WTC11 (cell line): ENCODE measurements at regions not wholly inside any gene's neighbourhood (a gene's known extent, or its start where the extent isn't known, plus 50 kb on each side); places are given as distances from the start of the nearest gene placed in this dataset.

ENCODE experiments used
- ATAC-seq: fragments of 200-7000 bp; cut with Tn5 transposase; 2 replicates; pipeline ENCODE4 v1.10.0; 2021; ENCODE audit warnings: mild to moderate bottlenecking, moderate library complexity
- CTCF ChIA-PET: fragments of 300-600 bp; sonication (Branson Sonifier 250); formaldehyde crosslinking; loops from one replicate; lab custom pipeline; 2021; ENCODE audit warnings: antibody characterized with exemption; lab: Charles Lee
- POLR2A ChIA-PET: fragments of 350-600 bp; sonication (Branson Sonifier 250); formaldehyde crosslinking; loops from one replicate; lab custom pipeline; 2021; ENCODE audit warnings: antibody characterized with exemption; lab: Charles Lee
- DNase-seq: peaks from one replicate; pipeline ENCODE4 v3.0.0; 2021; ENCODE audit warnings: low spot score
- H3K27ac Mint-ChIP-seq: 2 replicates; pipeline ENCODE4 v1.8.0; 2021; ENCODE audit warnings: mixed read lengths
- H3K27me3 Mint-ChIP-seq: 2 replicates; pipeline ENCODE4 v1.8.0; 2021; ENCODE audit warnings: low read depth, mild to moderate bottlenecking, moderate library complexity, mixed read lengths
- H3K36me3 Mint-ChIP-seq: 2 replicates; pipeline ENCODE4 v1.8.0; 2021; ENCODE audit warnings: mixed read lengths
- H3K4me1 Mint-ChIP-seq: 2 replicates; pipeline ENCODE4 v1.8.0; 2022; ENCODE audit warnings: mixed read lengths
- H3K4me3 Mint-ChIP-seq: 2 replicates; pipeline ENCODE4 v1.8.0; 2021; ENCODE audit warnings: mild to moderate bottlenecking, moderate library complexity, mixed read lengths
- H3K9me3 Mint-ChIP-seq: 2 replicates; pipeline ENCODE4 v1.8.0; 2021; ENCODE audit warnings: mixed read lengths
- ATF1 ChIP-seq: sonication (generic); formaldehyde crosslinking; IDR thresholded peaks from 2 replicates; pipeline ENCODE4 v1.8.1; 2023; ENCODE audit warnings: mild to moderate bottlenecking, moderate library complexity, missing genetic modification reagents
- ESRRA ChIP-seq: sonication (generic); formaldehyde crosslinking; IDR thresholded peaks from 2 replicates; pipeline ENCODE4 v1.8.1; 2022; ENCODE audit warnings: mild to moderate bottlenecking, missing genetic modification reagents, borderline replicate concordance
- GRHL2 ChIP-seq: fragments of 250-450 bp; sonication (Bioruptor Pico); IDR thresholded peaks from 2 replicates; pipeline ENCODE4 v1.8.0; 2022; ENCODE audit warnings: mild to moderate bottlenecking, moderate library complexity; ENCODE audit not compliant: insufficient replicate concordance, severe bottlenecking
- MXD4 ChIP-seq: fragments of 250-450 bp; sonication (Bioruptor Pico); IDR thresholded peaks from 2 replicates; pipeline ENCODE4 v1.8.0; 2021; ENCODE audit warnings: mild to moderate bottlenecking, moderate library complexity, borderline replicate concordance
- OVOL2 ChIP-seq: fragments of 250-450 bp; sonication (Bioruptor Pico); IDR thresholded peaks from 2 replicates; pipeline ENCODE4 v1.9.0; 2021; ENCODE audit warnings: mild to moderate bottlenecking, borderline replicate concordance
- PRRX2 ChIP-seq: fragments of 250-450 bp; sonication (Bioruptor Pico); IDR thresholded peaks from 2 replicates; pipeline ENCODE4 v1.8.0; 2021; ENCODE audit warnings: mild to moderate bottlenecking
- TEAD1 ChIP-seq: sonication (generic); formaldehyde crosslinking; IDR thresholded peaks from 2 replicates; pipeline ENCODE4 v1.8.0; 2022; ENCODE audit warnings: mild to moderate bottlenecking, missing genetic modification reagents
- TEAD4 ChIP-seq: sonication (generic); formaldehyde crosslinking; IDR thresholded peaks from 2 replicates; pipeline ENCODE4 v1.8.0; 2022; ENCODE audit warnings: mild to moderate bottlenecking, missing genetic modification reagents
- TP53 ChIP-seq: sonication (generic); formaldehyde crosslinking; IDR thresholded peaks from 2 replicates; pipeline ENCODE4 v1.8.1; 2023; ENCODE audit warnings: mild to moderate bottlenecking, missing genetic modification reagents
- ZBTB21 ChIP-seq: sonication (generic); formaldehyde crosslinking; IDR thresholded peaks from 2 replicates; pipeline ENCODE4 v1.8.1; 2023; ENCODE audit warnings: mild to moderate bottlenecking, missing genetic modification reagents, borderline replicate concordance
- ZNF263 ChIP-seq: sonication (generic); formaldehyde crosslinking; IDR thresholded peaks from 2 replicates; pipeline ENCODE4 v1.8.1; 2022; ENCODE audit warnings: low read depth, mild to moderate bottlenecking, moderate library complexity, missing genetic modification reagents
- ZNF416 ChIP-seq: fragments of 250-450 bp; sonication (Bioruptor Pico); IDR thresholded peaks from 2 replicates; pipeline ENCODE4 v1.9.0; 2021; ENCODE audit warnings: mild to moderate bottlenecking, inconsistent platforms
- TF ChIP-seq, protein P1 (sequence below): fragments of 250-450 bp; sonication (Bioruptor Pico); conservative IDR thresholded peaks from 2 replicates; pipeline ENCODE4 v1.9.0; 2021; ENCODE audit warnings: mild to moderate bottlenecking
- TF ChIP-seq, protein P2 (sequence below): sonication (generic); formaldehyde crosslinking; IDR thresholded peaks from 2 replicates; pipeline ENCODE4 v1.8.1; 2022; ENCODE audit warnings: mild to moderate bottlenecking, moderate library complexity, missing genetic modification reagents
- TF ChIP-seq, protein P3 (sequence below): sonication (generic); formaldehyde crosslinking; IDR thresholded peaks from 2 replicates; pipeline ENCODE4 v1.8.1; 2022; ENCODE audit warnings: mild to moderate bottlenecking, missing genetic modification reagents, moderate library complexity, borderline replicate concordance
- TF ChIP-seq, protein P4 (sequence below): sonication (generic); formaldehyde crosslinking; IDR thresholded peaks from 2 replicates; pipeline ENCODE4 v1.8.0; 2022; ENCODE audit warnings: mild to moderate bottlenecking, missing genetic modification reagents
- TF ChIP-seq, protein P5 (sequence below): sonication (generic); formaldehyde crosslinking; IDR thresholded peaks from 2 replicates; pipeline ENCODE4 v1.8.0; 2022; ENCODE audit warnings: mild to moderate bottlenecking, missing genetic modification reagents
- TF ChIP-seq, protein P6 (sequence below): sonication (generic); formaldehyde crosslinking; IDR thresholded peaks from 2 replicates; pipeline ENCODE4 v1.8.1; 2022; ENCODE audit warnings: low read depth, mild to moderate bottlenecking, moderate library complexity, missing genetic modification reagents, borderline replicate concordance
- TF ChIP-seq, protein P7 (sequence below): fragments of 250-450 bp; sonication (Bioruptor Pico); IDR thresholded peaks from 2 replicates; pipeline ENCODE4 v1.9.0; 2021; ENCODE audit warnings: mild to moderate bottlenecking, borderline replicate concordance

DNA sequence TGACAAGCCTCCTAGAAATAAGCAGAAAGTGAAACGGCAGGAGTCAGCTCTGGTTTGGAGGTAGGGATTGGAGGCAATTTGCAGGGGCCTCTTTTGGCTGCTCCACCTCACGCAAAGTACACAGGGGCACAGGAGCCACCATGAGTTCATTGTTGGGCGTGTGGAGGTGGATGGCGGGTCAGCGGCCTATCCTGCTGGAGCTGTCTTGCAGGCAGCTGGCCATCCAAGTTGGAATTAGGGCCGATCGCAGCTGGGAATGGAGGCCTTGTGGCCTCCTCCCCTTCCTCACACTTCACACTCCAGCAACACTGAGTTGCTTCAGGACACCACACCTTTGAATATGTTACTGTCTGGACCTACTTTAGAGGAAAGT is 171.5 kb downstream of the MYCN start:
- ChIA-PET CTCF (no interaction called here), POLR2A (no interaction called here)
- no peaks in the 10 kb centered on the region for H3K9me3 Mint-ChIP-seq
- no peak overlapping the region for H3K4me3 Mint-ChIP-seq
- DNase-seq (no peak), ATAC-seq (no peak)
- H3K36me3 Mint-ChIP-seq: no peaks in the 10 kb centered on the region
- H3K27ac Mint-ChIP-seq: no peak overlapping the region
- H3K4me1 Mint-ChIP-seq: peaks cover 39% of the 10 kb centered on the region
- no peak for TF ChIP-seq TP53 (CRISPR knock-in tag)
- no peak for TF ChIP-seq TEAD4 (CRISPR knock-in tag)
- TF ChIP-seq MXD4 (CRISPR knock-in tag): no peak
- TF ChIP-seq, protein P1, sequence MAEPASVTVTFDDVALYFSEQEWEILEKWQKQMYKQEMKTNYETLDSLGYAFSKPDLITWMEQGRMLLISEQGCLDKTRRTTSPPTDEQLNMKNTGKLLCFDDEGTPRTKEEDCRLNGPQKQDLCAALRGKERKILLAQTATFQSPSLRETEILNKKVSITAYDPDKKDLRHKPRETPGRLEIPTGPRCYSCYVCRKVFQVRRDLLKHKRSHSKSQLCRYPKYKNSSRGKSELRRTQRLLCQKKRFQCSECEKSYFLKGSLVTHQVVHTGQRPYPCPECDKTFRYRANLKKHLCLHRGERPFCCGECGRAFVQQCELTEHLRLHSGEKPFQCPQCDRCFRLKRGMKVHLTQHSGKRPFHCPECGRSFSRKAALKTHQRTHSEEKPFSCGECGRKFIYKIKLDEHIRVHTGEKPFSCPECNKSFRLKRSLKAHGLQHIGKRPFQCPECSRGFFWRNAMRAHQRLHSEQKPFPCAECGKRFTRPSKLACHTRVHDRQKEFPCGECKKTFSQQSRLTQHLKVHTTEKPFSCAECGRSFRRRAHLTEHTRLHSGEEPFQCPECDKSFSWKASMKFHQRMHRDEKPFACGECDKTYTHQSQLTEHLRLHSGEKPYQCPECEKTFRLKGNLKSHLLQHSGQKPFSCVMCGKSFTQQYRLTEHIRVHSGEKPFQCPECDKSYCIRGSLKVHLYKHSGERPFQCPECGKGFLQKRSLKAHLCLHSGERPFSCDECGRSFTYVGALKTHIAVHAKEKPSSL (CRISPR knock-in tag): no peak
- TF ChIP-seq ESRRA (CRISPR knock-in tag): no peak
- no peak for TF ChIP-seq ZNF416 (CRISPR knock-in tag)
- H3K27me3 Mint-ChIP-seq: no peaks in the 10 kb centered on the region

DNA sequence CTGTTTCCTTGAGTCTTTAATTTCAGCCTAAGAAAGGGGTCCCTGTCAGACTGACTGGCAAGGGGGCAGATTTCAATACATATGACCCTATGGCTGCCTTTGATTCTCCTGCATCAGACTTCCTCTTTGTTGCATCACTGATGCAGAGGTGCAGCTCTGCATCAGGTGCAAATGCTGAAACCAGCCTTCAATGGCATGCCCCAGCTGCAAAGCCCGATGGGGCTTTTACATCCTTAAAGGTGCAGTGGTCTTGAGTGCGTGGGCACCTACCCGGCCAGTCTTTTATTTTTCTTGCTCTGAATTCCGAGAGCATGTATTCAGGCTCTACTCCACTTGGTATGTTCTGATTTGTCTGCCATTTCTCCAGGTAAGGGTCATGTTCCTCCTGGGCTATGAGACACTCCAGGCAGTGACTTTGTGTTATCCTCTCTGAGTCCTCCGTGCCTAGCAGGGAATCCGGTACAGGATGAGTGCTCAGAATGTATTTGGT is 169.5 kb downstream of the MYCN start:
- no peaks in the 10 kb centered on the region for H3K36me3 Mint-ChIP-seq
- H3K4me1 Mint-ChIP-seq: peaks cover 43% of the 10 kb centered on the region
- POLR2A ChIA-PET: no interaction called here
- no peaks in the 10 kb centered on the region for H3K27me3 Mint-ChIP-seq
- no peak overlapping the region for H3K4me3 Mint-ChIP-seq
- ATAC-seq (no peak), DNase-seq (no peak)
- H3K27ac Mint-ChIP-seq: no peak overlapping the region
- H3K9me3 Mint-ChIP-seq: no peaks in the 10 kb centered on the region
- CTCF ChIA-PET: no interaction called here
- TF ChIP-seq OVOL2 (CRISPR knock-in tag): no peak
- TF ChIP-seq, protein P2, sequence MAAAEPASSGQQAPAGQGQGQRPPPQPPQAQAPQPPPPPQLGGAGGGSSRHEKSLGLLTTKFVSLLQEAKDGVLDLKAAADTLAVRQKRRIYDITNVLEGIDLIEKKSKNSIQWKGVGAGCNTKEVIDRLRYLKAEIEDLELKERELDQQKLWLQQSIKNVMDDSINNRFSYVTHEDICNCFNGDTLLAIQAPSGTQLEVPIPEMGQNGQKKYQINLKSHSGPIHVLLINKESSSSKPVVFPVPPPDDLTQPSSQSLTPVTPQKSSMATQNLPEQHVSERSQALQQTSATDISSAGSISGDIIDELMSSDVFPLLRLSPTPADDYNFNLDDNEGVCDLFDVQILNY (CRISPR knock-in tag): no peak
- no peak for TF ChIP-seq ZNF263 (CRISPR knock-in tag)
- TF ChIP-seq PRRX2: no peak
- TF ChIP-seq, protein P3, sequence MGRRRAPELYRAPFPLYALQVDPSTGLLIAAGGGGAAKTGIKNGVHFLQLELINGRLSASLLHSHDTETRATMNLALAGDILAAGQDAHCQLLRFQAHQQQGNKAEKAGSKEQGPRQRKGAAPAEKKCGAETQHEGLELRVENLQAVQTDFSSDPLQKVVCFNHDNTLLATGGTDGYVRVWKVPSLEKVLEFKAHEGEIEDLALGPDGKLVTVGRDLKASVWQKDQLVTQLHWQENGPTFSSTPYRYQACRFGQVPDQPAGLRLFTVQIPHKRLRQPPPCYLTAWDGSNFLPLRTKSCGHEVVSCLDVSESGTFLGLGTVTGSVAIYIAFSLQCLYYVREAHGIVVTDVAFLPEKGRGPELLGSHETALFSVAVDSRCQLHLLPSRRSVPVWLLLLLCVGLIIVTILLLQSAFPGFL (CRISPR knock-in tag): no peak
- no peak for TF ChIP-seq ATF1 (CRISPR knock-in tag)
- TF ChIP-seq, protein P4, sequence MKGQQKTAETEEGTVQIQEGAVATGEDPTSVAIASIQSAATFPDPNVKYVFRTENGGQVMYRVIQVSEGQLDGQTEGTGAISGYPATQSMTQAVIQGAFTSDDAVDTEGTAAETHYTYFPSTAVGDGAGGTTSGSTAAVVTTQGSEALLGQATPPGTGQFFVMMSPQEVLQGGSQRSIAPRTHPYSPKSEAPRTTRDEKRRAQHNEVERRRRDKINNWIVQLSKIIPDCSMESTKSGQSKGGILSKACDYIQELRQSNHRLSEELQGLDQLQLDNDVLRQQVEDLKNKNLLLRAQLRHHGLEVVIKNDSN: no peak
- no peak for TF ChIP-seq GRHL2
- TF ChIP-seq, protein P5, sequence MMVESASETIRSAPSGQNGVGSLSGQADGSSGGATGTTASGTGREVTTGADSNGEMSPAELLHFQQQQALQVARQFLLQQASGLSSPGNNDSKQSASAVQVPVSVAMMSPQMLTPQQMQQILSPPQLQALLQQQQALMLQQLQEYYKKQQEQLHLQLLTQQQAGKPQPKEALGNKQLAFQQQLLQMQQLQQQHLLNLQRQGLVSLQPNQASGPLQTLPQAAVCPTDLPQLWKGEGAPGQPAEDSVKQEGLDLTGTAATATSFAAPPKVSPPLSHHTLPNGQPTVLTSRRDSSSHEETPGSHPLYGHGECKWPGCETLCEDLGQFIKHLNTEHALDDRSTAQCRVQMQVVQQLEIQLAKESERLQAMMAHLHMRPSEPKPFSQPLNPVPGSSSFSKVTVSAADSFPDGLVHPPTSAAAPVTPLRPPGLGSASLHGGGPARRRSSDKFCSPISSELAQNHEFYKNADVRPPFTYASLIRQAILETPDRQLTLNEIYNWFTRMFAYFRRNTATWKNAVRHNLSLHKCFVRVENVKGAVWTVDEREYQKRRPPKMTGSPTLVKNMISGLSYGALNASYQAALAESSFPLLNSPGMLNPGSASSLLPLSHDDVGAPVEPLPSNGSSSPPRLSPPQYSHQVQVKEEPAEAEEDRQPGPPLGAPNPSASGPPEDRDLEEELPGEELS (CRISPR knock-in tag): no peak
- TF ChIP-seq ZBTB21 (CRISPR knock-in tag): no peak
- TF ChIP-seq TEAD1 (CRISPR knock-in tag): no peak
- TF ChIP-seq, protein P6, sequence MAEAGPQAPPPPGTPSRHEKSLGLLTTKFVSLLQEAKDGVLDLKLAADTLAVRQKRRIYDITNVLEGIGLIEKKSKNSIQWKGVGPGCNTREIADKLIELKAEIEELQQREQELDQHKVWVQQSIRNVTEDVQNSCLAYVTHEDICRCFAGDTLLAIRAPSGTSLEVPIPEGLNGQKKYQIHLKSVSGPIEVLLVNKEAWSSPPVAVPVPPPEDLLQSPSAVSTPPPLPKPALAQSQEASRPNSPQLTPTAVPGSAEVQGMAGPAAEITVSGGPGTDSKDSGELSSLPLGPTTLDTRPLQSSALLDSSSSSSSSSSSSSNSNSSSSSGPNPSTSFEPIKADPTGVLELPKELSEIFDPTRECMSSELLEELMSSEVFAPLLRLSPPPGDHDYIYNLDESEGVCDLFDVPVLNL: no peak
- TF ChIP-seq, protein P1 (CRISPR knock-in tag): no peak
- TF ChIP-seq, protein P7, sequence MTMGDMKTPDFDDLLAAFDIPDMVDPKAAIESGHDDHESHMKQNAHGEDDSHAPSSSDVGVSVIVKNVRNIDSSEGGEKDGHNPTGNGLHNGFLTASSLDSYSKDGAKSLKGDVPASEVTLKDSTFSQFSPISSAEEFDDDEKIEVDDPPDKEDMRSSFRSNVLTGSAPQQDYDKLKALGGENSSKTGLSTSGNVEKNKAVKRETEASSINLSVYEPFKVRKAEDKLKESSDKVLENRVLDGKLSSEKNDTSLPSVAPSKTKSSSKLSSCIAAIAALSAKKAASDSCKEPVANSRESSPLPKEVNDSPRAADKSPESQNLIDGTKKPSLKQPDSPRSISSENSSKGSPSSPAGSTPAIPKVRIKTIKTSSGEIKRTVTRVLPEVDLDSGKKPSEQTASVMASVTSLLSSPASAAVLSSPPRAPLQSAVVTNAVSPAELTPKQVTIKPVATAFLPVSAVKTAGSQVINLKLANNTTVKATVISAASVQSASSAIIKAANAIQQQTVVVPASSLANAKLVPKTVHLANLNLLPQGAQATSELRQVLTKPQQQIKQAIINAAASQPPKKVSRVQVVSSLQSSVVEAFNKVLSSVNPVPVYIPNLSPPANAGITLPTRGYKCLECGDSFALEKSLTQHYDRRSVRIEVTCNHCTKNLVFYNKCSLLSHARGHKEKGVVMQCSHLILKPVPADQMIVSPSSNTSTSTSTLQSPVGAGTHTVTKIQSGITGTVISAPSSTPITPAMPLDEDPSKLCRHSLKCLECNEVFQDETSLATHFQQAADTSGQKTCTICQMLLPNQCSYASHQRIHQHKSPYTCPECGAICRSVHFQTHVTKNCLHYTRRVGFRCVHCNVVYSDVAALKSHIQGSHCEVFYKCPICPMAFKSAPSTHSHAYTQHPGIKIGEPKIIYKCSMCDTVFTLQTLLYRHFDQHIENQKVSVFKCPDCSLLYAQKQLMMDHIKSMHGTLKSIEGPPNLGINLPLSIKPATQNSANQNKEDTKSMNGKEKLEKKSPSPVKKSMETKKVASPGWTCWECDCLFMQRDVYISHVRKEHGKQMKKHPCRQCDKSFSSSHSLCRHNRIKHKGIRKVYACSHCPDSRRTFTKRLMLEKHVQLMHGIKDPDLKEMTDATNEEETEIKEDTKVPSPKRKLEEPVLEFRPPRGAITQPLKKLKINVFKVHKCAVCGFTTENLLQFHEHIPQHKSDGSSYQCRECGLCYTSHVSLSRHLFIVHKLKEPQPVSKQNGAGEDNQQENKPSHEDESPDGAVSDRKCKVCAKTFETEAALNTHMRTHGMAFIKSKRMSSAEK (CRISPR knock-in tag): no peak
